Ovary (tissue), 7 donors: ENCODE measurements at regions not wholly inside any gene's neighbourhood (a gene's known extent, or its start where the extent isn't known, plus 50 kb on each side); places are given as distances from the start of the nearest gene placed in this dataset.

Source experiments
- DNase-seq, 5 donors: peaks; one replicate each; pipeline ENCODE4 v3.0.0-alpha.2; 2019 to 2020
- H3K27ac ChIP-seq, 2 donors: fragments of 200-600 bp; one replicate each; pipeline versions ENCODE4 v1.5.1 to v1.8.0; 2019 to 2022
- H3K27me3 ChIP-seq: fragments of 200-600 bp; one replicate; pipeline ENCODE4 v1.8.0; 2022
- H3K36me3 ChIP-seq: fragments of 200-600 bp; sonication (generic); one replicate; pipeline ENCODE4 v1.5.1; 2019
- H3K4me1 ChIP-seq: one replicate; pipeline ENCODE4 v1.8.1; 2013; ENCODE audit warnings: mild to moderate bottlenecking, moderate library complexity; ENCODE audit not compliant: insufficient read depth
- H3K4me3 ChIP-seq: fragments of 200-600 bp; sonication (generic); one replicate; pipeline ENCODE4 v1.5.1; 2017
- H3K9me3 ChIP-seq, 2 donors: fragments of 200-600 bp in 1 of 2; sonication (generic) in 1 of 2; one replicate each; pipeline versions ENCODE4 v1.5.1 to v1.8.1; 2013 to 2019; ENCODE audit warnings: mild to moderate bottlenecking in 1 of 2, moderate library complexity in 1 of 2
- CTCF ChIP-seq, 3 donors: fragments of 450-650 bp in 2 of 3; fragments of 200-600 bp in 1 of 3; IDR thresholded peaks; one replicate each; pipeline versions ENCODE4 v1.5.1 to v1.8.0; 2016 to 2022; ENCODE audit warnings: antibody characterized with exemption in 3 of 3, mild to moderate bottlenecking in 1 of 3
- EP300 ChIP-seq: sonication (generic); formaldehyde crosslinking; IDR thresholded peaks from one replicate; pipeline ENCODE4 v1.6.1; 2017; ENCODE audit warnings: antibody characterized with exemption
- POLR2A ChIP-seq: fragments of 450-650 bp; IDR thresholded peaks from one replicate; pipeline ENCODE4 v1.6.1; 2017; ENCODE audit warnings: antibody characterized with exemption, mild to moderate bottlenecking, moderate library complexity
- WGBS, 3 donors: extraction: QIAGEN DNeasy Blood & Tissue Kit in 1 of 3; methylation state at CpG; one replicate each; pipeline versions ENCODE4 v1.1.5 to v1.1.7; 2013 to 2017; 5-methylcytosine and 5-hydroxymethylcytosine counted together
- intact Hi-C, 4 donors: fragments of 100-400 bp; cut with DNase I; formaldehyde crosslinking; loops; one replicate each; pipeline versions ENCODE4 v1.11.0 to v1.15.1; 2022 to 2023
- donor health status: DM: no; HTN: no; CAD: no; lungs with moderate emphysema.
- donor health status: DM: no; HTN: no; CAD: no.
- donor health status: Bipolar disorder and iron deficiency.
- donor health status: DM: no; HTN: no; CAD: no.
- donor health status: DM: yes; HTN: yes; CAD: no.

DNA sequence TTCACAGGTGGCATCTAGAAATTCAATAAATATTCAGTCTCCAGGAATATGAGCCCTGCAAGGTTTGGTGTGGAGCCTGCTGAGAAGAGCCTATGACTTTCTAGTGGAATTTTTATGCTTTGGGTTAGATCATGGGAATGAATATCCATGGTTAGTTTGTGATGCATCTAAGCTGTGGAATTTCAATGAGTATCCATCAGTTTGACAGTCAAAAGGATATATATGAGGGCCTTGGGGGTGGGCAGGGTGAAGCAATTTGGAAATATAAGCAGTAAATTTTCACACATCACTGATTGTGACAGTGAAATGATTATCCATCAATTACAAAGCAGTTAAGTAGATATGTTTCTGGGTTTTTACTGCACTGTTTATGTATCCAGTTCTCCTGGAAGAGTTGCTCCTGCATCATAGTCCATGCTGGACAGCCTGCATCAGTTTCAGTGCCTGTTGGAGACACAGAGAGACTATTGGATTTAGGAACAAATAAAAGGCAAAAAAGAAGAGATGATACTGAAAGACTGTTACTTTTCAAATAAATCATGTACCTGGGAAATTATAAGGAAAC is 530.8 kb downstream of the MFSD1 start:
- no peaks in the 10 kb centered on the region for H3K4me1 ChIP-seq
- no peak overlapping the region for H3K4me3 ChIP-seq
- H3K27me3 ChIP-seq = no peaks in the 10 kb centered on the region
- H3K9me3 ChIP-seq = no peaks in the 10 kb centered on the region
- intact Hi-C loops = no loop called here
- no peak for DNase-seq
- H3K27ac ChIP-seq = no peak overlapping the region
- TF ChIP-seq POLR2A (no peak), CTCF (IDR thresholded peaks at IDR 0.05) (no peak)
- no peaks in the 10 kb centered on the region for H3K36me3 ChIP-seq

- Histone ChIP-seq H3K27ac (no peak overlapping the region), H3K9me3 (no peaks in the 10 kb centered on the region), H3K4me3 (no peak overlapping the region), H3K27me3 (no peaks in the 10 kb centered on the region), H3K4me1 (no peaks in the 10 kb centered on the region), H3K36me3 (no peaks in the 10 kb centered on the region)
- TF ChIP-seq CTCF (IDR thresholded peaks at IDR 0.05) (no peak), EP300 (no peak), POLR2A (no peak)
- intact Hi-C loops = no loop called here
- no peak for DNase-seq
Observed at GRCh38 chr3:159339131-159339530, 537.3 kb downstream of the MFSD1 start.

DNA sequence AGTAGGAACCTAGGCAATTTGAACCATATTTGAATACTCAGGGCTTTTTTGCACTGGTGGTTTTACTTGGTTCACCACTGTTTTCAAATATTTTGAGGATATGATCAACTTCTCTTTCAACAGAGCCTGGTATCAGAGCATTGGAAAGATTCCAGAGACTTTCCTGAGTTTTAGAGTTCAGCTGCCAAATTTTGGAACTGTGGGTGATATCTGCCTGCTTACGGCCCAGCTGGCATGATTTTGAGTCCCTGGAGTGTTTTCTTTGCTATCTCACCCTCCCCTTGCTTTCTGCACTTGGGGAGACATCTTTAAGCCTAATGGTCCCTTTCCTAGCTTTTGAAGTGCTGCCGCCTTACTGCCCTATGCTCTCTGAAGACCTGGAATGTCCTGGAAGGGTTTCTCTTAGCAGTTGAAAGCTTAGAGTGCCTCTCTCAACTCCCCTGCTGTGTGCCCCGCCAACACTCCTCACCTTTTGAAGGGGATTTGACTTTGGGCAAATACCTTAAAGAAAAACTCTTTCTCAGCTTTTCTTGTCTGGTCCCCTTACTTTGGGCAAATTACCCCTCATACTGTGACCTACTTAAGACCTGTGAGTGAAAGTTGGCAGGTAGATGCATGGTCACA is 539.1 kb downstream of the MFSD1 start:
- TF ChIP-seq POLR2A (no peak), EP300 (no peak), CTCF (IDR thresholded peaks at IDR 0.05) (no peak)
- Histone ChIP-seq H3K27ac (no peak overlapping the region), H3K9me3 (no peaks in the 10 kb centered on the region), H3K4me1 (no peaks in the 10 kb centered on the region), H3K4me3 (no peak overlapping the region), H3K36me3 (no peaks in the 10 kb centered on the region), H3K27me3 (no peaks in the 10 kb centered on the region)
- intact Hi-C loops = no loop called here
- DNase-seq = no peak
- 30 to 35% (median 32%) methylated on average over 3 of the region's 3 CpGs for WGBS, 3 donors

DNA sequence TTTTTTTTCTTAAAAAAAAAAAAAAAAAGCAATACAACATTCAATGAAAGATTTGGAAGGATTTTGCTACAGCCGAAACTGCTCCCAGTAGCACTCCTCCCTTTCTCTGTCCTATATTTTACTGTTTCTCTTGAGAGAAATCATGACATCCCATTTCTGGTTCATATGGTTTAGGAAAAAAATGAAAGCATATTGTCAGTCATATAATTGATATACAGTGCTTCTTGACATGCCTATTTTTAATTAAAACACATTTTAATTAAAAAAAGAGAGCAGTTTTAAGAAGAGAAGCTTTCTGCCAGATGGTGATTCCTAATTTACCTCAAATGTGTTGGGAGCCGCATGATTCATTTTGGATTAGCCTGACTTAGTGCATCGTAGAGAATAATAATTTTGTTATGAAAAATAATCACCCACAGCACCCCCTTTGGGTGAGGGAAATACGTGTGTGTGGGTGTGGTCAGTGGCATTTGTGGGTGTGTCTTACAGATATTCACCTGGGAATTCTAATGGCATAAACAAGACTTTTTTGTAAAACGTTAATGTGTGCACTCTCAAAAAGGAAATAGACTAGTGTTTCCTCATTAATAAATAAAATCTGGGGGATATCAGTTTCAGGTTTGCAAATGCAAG is 544.5 kb downstream of the MFSD1 start:
- no peak for DNase-seq
- no peaks in the 10 kb centered on the region for H3K9me3 ChIP-seq
- no peak overlapping the region for H3K27ac ChIP-seq
- WGBS, 3 donors = 73 to 77% (median 74%) methylated on average over 5 of the region's 5 CpGs
- intact Hi-C loops = no loop called here
- H3K4me3 ChIP-seq = no peak overlapping the region
- H3K4me1 ChIP-seq = no peaks in the 10 kb centered on the region
- no peaks in the 10 kb centered on the region for H3K27me3 ChIP-seq
- no peak for TF ChIP-seq CTCF (IDR thresholded peaks at IDR 0.05)
- no peak for TF ChIP-seq EP300
- no peak for TF ChIP-seq POLR2A
- no peaks in the 10 kb centered on the region for H3K36me3 ChIP-seq
